ENCODE measurements at regions not wholly inside any gene's neighbourhood (a gene's known extent, or its start where the extent isn't known, plus 50 kb on each side); places are given as distances from the start of the nearest gene placed in this dataset.

GRCh38 chr13:50519866-50520265 is 323.6 kb downstream of the DLEU7 start:
- Histone ChIP-seq H3K9me3 (no peaks in the 10 kb centered on the region), H3K4me3 (no peak overlapping the region), H3K36me3 (no peaks in the 10 kb centered on the region), H3K27ac (no peak overlapping the region), H3K27me3 (no peaks in the 10 kb centered on the region), H3K4me1 (ENCODE audit: insufficient read depth) (peaks cover 5% of the 10 kb centered on the region)
- no peak for TF ChIP-seq EP300 (IDR thresholded peaks at IDR 0.05)
- TF ChIP-seq, protein P1, sequence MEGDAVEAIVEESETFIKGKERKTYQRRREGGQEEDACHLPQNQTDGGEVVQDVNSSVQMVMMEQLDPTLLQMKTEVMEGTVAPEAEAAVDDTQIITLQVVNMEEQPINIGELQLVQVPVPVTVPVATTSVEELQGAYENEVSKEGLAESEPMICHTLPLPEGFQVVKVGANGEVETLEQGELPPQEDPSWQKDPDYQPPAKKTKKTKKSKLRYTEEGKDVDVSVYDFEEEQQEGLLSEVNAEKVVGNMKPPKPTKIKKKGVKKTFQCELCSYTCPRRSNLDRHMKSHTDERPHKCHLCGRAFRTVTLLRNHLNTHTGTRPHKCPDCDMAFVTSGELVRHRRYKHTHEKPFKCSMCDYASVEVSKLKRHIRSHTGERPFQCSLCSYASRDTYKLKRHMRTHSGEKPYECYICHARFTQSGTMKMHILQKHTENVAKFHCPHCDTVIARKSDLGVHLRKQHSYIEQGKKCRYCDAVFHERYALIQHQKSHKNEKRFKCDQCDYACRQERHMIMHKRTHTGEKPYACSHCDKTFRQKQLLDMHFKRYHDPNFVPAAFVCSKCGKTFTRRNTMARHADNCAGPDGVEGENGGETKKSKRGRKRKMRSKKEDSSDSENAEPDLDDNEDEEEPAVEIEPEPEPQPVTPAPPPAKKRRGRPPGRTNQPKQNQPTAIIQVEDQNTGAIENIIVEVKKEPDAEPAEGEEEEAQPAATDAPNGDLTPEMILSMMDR (IDR thresholded peaks at IDR 0.05): no peak
- TF ChIP-seq POLR2A (IDR thresholded peaks at IDR 0.05): no peak
- intact Hi-C loops (cut with DNase I): loop anchor here in 1 of 4 donors (10.0 kb wide), 1 partner anchor 435 kb away; no protein-coding TSS in a partner anchor
- DNase-seq: no peak
- 99 to 100% (median 100%) methylated on average over 1 of the region's 1 CpG for WGBS, 3 donors

- no peaks in the 10 kb centered on the region for H3K9me3 ChIP-seq
- no peak for DNase-seq
- H3K4me1 ChIP-seq (ENCODE audit: insufficient read depth): peaks cover 5% of the 10 kb centered on the region
- intact Hi-C loops (cut with DNase I): no loop called here
- no peaks in the 10 kb centered on the region for H3K27me3 ChIP-seq
- WGBS, 3 donors: 40 to 52% (median 44%) methylated on average over 4 of the region's 4 CpGs
- TF ChIP-seq, protein P1 (IDR thresholded peaks at IDR 0.05): no peak
- TF ChIP-seq POLR2A (IDR thresholded peaks at IDR 0.05): no peak
- TF ChIP-seq EP300 (IDR thresholded peaks at IDR 0.05): no peak
- H3K4me3 ChIP-seq: no peak overlapping the region
- no peaks in the 10 kb centered on the region for H3K36me3 ChIP-seq
- H3K27ac ChIP-seq: peak overlapping the region in 1 of 2 donors; percentile 0
Observed at GRCh38 chr13:50521006-50521830, 322.3 kb downstream of the DLEU7 start.

- 2 to 6% (median 5%) methylated on average over 3 of the region's 3 CpGs for WGBS, 3 donors
- intact Hi-C loops (cut with DNase I): no loop called here
- TF ChIP-seq EP300 (IDR thresholded peaks at IDR 0.05) (no peak), POLR2A (IDR thresholded peaks at IDR 0.05) (no peak)
- TF ChIP-seq, protein P1 (IDR thresholded peaks at IDR 0.05): no peak
- Histone ChIP-seq H3K9me3 (no peaks in the 10 kb centered on the region), H3K27me3 (no peaks in the 10 kb centered on the region), H3K36me3 (no peaks in the 10 kb centered on the region), H3K4me3 (no peak overlapping the region), H3K4me1 (ENCODE audit: insufficient read depth) (peaks cover 5% of the 10 kb centered on the region), H3K27ac (peak overlapping the region in 1 of 2 donors; percentile 0)
- peak in 1 of 5 donors; percentile 19 for DNase-seq
Observed at GRCh38 chr13:50521831-50522149, 321.7 kb downstream of the DLEU7 start.

GRCh38 chr13:50522506-50522905 is 321.0 kb downstream of the DLEU7 start:
- no peak for DNase-seq
- Histone ChIP-seq H3K36me3 (no peaks in the 10 kb centered on the region), H3K4me3 (no peak overlapping the region), H3K27me3 (no peaks in the 10 kb centered on the region), H3K4me1 (ENCODE audit: insufficient read depth) (peaks cover 5% of the 10 kb centered on the region), H3K27ac (no peak overlapping the region), H3K9me3 (no peaks in the 10 kb centered on the region)
- intact Hi-C loops (cut with DNase I): no loop called here
- WGBS, 3 donors: 70 to 84% (median 83%) methylated on average over 3 of the region's 3 CpGs
- TF ChIP-seq POLR2A (IDR thresholded peaks at IDR 0.05) (no peak), EP300 (IDR thresholded peaks at IDR 0.05) (no peak)
- TF ChIP-seq, protein P1 (IDR thresholded peaks at IDR 0.05): no peak

Measured in ovary (tissue), 7 donors.